Activated CD4-positive, alpha-beta T cell treated with anti-CD3 and anti-CD28 coated beads, Interleukin-10, Interleukin-2, amounts not matched to agents 100 ng/mL and 50 ng/mL, durations not matched to agents 16 hours and 8 hours (primary cell): ENCODE measurements at regions not wholly inside any gene's neighbourhood (a gene's known extent, or its start where the extent isn't known, plus 50 kb on each side); places are given as distances from the start of the nearest gene placed in this dataset.
"Not testable (repeated sequence)": the region's sequence is repeated elsewhere in the genome, so short reads cannot be mapped to it uniquely, and the experiment has no call there.

ENCODE experiments used
- DNase-seq: peaks from one replicate; pipeline ENCODE4 v3.0.0-alpha.2; 2020

DNA sequence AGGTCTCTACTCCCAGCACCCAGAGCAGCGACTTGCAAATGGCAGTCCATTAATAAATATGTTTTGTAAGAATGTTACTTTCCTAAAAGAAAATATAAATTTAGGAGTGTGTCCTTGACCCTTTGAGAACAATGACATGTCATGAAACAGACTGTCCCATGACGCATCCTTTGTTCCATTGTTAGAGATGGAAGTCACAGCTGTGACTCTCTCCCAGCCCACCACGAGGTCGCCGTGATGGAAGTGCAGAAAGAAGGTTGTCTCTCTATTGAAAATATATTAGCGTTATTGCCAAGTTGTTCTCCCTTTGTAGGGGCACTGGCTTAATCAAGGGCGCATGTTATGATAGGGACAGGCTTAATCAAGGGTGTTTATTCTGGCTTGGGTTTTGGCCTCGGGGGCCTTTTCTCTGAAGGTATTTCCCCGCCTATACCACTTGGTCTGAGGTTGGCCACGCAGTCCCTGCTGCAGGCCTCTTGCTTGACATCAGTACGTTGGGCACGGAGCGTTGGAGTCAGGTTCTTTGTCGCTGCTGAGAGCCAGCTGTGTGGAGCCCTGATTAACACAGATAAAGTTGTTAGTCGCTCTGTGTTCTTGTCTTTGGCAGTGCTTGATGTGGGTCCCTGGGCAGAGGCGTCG is 126.7 kb upstream of the ZNF536 start:
- DNase-seq, result no peak

DNA sequence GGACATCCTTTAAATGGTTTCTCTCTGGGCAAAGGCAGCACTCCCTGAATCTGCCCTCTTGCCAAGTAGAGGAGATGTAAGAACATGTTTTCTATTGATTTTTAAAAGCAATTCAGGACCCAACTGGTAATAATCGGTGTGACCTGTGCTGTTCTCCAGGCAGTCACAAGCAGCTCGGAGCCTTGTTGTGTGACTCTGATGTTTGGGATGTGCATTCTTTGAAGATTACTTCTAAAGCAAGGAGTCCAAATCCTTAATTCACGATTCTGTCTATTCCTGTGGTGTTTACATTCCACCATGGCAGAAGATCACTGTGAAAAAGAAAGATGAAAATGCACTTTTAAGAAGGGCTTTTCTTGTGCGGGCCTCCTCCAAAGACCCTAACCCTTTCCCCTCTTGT is 122.3 kb upstream of the ZNF536 start:
- no peak for DNase-seq

DNA sequence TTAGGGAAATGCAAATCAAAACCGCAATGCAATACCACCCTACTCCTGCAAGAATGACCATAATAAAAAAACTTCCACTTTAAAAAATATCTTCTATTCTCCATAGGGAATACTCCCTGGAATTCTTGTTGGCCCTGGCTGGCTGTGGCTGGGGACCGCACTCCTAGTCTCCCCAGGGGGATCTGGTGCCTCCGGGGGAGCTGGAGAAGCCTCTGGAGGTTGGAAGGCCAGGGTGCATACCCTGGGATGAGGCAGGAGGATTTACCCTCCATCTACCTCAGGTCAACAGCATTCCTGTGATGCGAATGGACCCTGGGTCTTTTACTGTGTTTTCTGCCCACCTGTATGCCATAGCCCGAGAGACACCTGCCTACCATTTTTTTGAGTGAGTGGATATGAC is 120.0 kb upstream of the ZNF536 start:
- no peak for DNase-seq

DNA sequence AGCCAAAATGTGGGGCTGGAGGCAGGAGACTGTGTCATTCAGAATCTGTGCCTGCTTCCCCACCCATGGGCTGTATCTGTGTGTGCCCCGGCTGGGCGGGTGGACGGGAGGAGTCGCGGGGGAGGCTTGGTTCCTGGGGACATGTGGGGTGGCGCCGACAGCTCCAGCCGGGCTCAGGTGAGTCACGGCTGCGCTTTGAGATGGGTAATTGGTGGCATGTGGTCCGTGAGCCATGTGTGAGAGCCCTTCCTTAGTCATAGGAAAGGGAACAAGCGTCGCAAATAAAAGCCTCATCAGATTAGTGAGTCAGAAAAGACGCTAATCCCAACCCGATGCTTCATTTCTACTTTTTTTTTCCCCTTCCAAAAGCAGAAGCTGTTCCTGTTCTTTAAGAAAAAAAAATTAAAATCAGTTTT is 118.6 kb upstream of the ZNF536 start:
- DNase-seq, result no peak

DNA sequence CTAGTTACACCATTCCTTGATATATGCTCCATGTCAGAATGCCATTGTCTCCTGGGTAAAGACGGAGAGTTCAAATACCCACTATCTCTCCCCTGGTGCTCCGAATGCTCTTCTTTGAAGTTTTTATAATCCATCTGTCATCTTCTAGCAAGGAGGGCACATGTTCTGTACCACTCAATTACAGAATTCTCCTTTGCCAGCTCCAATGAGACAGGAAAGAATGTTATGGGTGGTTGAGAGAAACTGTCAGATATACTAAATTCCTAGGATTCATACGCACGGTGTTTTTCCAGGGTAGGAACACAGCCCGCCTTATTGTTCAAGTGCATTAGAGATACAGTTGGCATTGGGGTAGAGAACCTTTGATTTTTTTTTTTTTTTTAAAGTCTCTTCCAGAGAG is 118.0 kb upstream of the ZNF536 start:
- DNase-seq, result no peak

DNA sequence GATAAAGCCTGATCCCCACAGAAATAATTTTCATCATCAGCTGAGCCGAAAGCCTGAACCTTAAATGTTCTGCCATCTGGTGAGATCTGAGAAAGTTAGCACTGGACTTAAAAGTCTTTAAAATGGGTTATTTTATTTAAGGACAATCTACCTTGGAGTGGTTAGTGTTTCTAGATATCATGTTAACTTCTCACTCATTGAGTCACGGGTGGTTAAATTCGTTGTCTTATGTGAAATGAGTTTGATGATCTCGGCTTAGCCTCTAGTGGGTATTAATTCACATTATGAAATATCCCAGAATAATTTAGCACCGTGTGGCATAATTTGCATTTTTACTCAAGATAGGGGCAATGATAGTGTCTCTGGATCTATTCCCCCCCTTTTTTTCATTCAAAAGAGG is 117.4 kb upstream of the ZNF536 start:
- no peak for DNase-seq

DNA sequence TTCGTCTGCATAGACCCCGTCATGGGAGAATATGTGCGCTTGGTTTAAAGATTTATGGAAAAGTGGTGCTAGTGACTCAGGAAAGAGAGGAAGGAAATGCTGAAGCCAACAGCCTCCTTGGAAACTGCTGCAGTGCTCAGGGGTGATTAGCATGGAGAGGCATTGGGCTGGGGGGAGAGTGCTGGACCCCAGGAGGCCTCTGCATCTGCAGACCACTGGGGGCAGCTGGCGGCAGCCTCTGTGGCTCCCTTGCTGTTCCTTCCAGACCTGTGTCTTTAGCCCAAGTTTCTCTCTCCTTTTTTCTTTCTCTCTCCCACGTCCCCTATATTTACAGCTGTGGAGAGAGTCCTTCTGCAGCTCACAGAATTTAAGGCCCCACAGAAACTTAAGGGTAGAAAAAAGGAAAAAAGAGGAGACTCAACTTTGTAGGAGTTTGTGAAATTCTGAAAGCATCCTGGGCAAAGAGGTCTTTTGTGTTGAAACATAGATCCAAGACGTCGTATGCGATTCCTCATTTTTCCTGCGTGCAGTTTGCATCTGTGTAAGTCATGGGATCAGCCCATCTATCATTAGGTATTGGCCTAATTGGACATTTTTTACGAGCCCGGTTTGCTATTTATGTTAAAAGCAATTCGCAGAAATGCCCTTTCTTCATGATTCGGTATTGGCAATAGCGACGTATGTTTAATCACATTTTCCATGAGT is 116.2 kb upstream of the ZNF536 start:
- no peak for DNase-seq

DNA sequence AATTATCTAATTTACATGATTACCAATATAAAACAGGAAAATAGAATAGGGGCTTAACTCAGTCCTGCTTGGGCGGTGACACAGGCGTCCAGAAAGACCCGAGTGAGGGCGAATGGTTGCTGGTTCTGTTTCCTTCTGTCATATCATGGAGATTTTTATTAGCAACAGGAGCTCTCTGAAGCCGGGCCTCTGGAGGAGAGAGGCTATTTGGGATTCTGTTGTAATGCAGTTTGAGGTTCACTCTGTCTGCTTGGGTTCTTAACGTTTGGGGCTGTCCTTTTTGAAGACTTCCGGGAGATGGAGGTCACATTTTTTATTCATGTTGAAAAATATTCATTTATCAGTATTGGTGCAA is 115.7 kb upstream of the ZNF536 start:
- no peak for DNase-seq

DNA sequence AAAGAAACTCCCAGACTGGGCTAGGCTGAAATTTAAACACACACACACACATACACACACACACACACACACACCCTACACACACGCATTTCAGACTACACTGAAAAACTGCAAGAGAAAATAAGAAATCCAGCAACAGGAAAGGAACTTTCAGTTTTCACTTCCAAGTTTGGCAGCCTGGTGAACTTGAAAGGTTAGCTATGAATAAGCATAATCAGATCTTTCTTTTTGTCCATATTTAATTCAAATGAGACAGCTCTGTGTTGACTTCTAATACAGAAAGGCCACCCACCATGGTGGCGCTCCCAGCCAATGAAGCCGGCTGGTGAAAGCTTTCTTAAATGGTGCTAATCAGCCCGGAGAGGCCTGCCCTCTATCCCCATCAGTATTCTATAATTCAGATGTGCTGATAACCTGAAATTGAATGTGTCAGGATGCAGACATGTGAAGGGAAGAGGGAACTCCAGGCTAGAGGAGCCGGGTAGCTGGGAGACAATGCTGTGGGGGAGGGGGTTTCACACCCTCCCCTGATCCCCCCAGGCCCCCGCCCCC is 108.3 kb upstream of the ZNF536 start:
- no peak for DNase-seq

DNA sequence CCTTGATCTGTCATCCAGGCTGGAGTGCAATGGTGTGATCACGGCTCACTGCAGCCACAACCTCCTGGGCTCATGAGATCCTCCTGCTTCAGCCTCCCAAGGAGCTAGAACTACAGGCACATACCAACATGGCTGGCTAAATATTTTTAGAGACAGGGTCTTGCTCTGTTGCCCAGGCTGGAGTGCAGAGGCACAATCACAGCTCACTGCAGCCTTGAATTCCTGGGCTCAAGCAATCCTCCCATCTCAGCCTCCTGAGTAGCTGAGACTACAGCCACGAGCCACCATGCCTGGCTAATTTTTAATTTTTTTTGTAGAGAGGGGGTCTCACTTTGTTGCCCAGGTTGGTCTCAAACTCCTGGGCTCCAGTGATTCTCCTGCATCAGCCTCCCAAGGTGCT is 106.3 kb upstream of the ZNF536 start:
- DNase-seq, result not testable (repeated sequence)

DNA sequence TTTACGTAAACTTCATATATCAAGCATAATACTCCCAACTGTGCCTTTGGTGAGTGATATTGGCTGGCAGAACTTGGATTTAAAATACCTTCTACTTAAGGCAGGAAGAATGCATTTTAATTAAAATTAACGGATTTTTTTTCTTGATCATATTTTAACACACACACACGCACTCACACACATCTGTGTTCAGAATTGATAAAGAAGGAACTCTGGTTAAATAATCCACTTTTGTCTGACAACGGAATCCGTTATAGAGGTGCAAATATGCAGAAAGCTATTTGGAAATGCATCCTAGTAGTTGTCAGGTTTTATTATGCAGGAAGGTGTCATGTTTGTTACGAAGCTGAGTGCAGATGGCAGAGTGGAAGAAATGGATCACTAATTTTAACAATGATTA is 105.5 kb upstream of the ZNF536 start:
- no peak for DNase-seq

DNA sequence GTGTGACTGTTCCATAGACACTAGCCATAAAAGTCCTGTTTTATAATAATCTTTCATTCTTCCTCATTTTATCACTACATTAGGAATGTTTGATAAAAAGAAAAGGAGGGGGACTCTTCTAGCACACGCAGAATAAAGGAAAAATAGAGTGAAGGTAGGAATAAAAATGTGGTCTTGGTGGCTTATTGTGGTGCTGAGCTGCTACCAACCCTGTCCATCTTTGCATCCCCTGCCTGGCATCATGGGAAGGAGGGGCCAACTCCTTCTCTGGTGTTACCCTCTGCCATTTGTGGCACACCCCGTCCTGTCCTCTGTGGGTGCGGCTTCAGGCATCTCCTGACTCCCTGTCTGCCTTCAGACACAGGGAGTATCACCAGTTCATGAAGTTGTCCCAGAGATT is 104.9 kb upstream of the ZNF536 start:
- DNase-seq, result no peak

DNA sequence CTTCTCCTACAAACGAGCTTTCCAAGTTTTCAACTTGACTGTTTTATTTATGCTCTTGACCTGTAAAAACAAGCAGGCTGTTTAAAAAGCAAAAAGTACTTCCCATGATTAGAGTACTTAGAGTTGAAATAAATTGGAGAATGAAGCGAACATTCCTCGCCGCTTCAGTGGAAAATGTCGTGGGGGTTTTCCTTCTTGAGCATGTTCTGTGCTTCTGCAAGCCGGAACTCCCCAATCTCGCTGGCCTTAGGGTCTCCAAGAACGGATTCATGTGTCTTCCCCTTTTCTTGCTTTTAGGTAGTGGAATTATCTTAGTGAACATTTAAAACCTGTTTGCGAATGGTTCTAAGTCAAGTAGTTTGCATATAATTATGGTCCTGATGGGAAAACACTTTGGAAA is 103.6 kb upstream of the ZNF536 start:
- no peak for DNase-seq

DNA sequence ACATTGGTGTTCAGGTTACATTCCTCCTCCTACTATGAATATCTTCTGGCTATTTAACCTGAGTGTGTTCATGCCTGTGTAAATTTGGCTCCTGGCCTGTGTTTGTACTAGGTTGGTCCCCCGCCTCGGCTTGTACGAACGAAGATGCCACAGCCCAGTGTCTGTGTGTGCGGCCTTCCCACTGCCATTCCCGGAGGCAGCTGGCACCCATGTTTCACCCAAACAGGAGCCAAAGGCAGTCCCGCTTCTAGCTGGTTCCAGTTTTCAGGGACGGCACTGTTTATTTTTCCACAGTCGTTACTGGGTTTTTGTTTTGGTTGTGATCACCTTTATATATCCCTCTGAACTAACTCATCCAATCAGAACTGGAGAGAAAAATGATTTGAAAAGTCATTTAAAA is 102.5 kb upstream of the ZNF536 start:
- DNase-seq, result no peak

DNA sequence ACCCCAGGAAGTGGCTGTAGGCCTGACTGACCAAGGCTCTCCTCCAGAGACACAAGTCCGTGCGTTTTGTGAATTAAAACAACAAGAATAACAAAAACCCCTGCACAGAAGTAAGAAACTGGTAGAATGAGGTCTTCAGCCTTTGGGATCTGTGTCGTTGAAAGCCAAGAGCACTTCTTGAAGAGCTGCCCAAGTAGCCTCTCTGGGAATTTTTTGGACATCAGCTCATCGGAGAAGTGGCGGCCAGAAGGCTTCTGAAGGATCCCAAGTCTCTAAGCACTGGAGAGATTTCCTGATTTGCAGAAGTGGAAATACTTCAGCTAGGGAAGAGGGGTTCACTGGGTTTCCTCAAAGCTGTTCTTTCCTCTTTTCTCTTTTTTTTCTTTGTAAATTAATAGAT is 100.4 kb upstream of the ZNF536 start:
- DNase-seq, result no peak

DNA sequence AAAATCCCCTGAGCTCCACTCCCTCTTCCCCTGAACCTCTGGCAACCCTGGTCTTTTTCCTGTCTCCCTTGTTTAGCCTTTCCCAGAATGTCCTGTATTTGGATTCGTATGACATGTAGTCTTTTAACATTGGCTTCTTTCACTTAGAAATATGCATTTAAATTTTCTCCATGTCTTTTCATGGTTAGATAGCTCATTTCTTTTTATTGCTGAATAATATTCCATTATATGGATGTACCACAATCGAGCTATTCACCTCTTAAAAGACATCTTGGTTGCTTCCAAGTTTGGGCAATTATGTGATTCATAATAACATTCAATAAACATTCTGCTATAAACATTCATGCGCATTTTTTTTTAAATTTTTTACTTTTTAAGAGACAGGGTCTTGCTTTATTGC is 99.6 kb upstream of the ZNF536 start:
- DNase-seq, result no peak

DNA sequence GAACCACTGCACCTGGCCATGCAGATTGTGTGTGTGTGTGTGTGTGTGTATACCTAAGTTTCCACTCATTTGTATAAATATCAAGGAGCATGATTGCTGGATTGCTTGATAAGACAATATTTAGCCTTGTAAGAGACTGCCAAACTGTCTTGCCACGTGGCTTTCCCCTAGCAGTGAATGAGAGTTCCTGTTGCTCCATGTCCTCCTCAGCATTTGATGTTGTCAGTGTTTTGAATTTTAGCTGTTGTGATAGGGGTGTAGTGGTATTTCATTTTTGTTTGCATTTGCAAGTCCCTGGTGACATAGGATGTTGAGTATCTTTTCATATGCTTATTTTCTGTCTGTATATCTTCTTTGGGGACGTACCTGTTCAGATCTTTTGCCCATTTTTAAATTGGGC is 99.0 kb upstream of the ZNF536 start:
- DNase-seq, result no peak

DNA sequence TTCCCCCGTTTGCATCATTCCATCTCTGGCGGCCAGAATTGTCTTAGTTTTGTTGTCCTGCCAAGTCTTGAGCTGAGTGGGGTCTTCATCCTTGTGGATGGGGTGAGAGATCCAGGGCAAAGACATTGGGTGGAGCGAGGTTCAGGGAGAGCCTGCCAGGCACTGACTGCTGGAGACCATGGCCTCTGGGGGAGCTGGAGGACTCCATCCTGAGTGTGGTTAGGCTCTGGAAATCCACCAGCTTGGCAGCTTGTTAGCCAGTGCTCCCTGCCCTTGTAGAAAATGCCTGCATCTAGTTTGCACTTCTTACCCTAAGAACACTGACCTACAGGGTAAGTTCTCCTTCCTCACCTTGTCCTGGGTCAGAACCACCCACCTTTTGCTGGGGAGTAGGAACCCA is 97.2 kb upstream of the ZNF536 start:
- no peak for DNase-seq

DNA sequence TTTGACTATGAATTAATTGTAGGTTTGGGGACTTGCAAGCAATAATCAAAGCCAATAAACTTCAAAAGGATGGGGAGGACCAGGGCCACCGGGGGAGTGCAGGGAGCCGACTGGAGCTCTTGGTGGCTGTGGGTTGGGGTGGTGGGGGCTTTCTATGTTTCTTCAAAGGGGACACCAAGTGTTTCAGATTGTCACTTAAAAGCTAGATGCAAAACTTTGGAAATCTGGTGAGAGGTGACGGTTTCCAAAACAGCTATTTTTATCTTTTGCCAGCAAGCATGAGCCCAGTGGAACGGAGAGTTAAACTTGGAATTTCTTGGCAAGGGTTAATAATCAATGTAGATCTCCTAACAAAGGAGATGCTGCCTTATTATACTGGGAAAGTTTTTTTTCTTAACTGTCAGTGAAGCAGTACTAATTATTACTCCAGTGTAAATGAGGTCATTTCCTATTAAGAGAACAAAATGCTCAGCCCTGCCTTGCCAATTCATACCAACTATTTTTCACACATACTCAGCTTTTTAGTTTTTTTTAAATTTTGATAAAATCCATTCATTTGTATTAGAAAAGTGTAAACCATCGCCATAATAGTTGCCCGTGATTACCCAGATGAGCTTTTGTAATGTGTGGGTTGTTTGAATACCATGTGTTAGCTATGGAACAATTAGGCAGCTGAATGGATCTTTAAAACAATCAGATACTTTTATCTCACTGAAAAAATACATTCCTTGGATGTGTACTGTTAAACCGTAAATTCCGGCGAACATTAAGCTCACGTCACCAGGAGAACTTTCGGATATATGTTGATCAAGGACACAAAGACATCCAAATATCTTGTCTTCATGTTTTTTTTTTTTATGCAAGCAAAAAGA is 95.9 kb upstream of the ZNF536 start:
- DNase-seq, result no peak

DNA sequence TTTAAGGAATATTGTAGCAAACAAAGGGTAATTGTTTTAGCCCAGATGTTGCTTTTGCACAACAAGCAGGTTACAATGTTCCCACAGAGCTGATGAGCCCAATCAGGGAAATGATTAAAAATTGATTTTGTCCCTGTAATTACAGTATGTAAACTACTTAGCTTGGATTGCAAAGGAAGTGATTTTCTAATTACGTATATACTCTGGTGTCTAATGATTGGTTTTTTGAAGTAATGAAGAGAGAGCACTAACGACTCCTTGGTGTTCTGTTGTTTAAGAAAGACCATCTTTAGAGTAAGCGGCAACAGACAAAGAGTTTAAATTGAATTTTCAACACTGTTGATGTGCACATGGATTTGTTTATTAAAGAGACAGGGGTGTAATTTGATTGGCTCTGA is 95.3 kb upstream of the ZNF536 start:
- no peak for DNase-seq

DNA sequence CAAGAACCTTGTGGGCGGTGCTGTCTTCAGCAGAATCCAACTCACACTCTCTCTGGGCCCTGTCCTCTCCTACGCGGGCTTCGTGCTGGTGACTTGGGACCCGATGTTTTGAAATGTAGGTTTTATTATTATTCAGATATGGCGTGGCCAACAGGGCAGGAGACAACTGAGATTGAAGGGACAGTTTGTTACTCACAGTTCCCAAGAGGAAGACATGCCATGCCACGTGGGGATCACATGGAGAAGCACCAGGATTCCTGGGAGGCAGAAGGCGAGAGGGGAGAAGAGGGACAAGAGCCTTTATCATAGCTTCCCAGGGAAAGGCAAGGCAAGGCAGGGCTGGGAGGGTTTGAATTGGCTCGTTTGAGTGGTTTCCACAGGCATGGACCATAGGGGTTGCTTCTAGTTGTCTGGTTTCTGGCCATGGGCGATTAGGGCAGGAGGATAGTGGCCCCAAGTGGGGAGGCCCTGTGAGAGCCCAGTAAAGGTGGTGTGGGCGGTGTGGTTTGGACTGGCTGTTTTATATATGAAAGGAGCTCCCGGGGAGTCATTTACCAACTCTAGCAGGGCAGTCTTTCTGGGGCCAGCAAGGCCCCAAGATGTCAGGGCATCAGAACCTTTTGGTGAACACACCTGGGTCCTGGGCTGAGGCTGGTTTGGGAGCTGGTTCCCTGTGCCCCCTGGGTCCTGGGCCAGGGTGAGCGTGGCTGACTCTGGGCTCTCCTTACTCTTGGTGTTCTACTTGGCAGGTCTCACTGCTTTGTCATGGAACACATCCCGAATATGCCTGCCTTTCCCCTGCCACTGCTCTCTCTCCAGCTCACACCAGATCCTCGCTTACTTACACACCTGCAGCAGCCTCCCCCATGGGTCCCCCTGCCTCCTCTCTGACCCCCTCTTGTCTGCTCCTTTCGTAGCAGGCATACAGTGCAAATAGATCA is 94.0 kb upstream of the ZNF536 start:
- no peak for DNase-seq

DNA sequence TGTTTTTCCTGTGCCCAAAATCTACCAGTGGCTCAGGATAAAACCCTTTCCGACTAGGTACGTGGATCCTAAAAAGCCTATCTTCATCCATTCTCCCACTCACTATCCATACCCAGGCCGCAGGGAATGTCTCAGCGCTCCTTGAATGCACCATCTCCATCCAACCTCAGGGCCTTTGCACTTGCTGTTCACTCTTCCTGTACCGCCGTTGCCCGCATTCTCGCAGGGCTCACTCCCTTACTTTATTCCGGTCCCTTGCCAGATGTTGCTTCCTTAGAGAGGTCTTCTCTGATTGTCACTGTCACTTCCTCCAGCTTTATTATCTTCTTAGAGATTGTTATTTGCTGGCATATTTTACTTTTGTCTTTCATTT is 93.3 kb upstream of the ZNF536 start:
- DNase-seq, result no peak

DNA sequence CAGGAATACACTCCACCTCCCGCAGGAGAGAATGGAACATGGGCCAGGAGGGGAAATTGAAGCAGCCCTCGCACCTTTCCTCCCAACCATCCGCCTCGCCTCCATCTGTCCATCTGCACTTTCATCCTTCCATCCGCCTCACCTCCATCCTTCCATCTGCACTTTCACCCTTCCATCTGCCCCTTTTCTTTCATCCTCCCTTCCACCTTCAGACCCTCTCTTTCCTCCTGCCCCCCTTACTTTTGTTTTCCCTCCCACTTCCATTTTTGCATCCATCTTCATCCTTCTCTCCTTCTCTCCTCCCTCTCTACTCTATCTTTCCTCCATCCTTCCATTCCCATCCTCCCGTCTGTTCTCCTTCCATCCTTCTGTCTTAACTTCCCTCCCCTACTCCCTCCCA is 92.2 kb upstream of the ZNF536 start:
- no peak for DNase-seq
